NCI-H1417 (cell line): ENCODE measurements at regions not wholly inside any gene's neighbourhood (a gene's known extent, or its start where the extent isn't known, plus 50 kb on each side); places are given as distances from the start of the nearest gene placed in this dataset.
A peak's percentile ranks its signal among the peaks of the same experiment; 100 is the strongest.

Experiments used
- DNase-seq, 3 experiments: peaks; one replicate each; lab custom pipeline; 2025; lab: John Stamatoyannopoulos, UW

DNA sequence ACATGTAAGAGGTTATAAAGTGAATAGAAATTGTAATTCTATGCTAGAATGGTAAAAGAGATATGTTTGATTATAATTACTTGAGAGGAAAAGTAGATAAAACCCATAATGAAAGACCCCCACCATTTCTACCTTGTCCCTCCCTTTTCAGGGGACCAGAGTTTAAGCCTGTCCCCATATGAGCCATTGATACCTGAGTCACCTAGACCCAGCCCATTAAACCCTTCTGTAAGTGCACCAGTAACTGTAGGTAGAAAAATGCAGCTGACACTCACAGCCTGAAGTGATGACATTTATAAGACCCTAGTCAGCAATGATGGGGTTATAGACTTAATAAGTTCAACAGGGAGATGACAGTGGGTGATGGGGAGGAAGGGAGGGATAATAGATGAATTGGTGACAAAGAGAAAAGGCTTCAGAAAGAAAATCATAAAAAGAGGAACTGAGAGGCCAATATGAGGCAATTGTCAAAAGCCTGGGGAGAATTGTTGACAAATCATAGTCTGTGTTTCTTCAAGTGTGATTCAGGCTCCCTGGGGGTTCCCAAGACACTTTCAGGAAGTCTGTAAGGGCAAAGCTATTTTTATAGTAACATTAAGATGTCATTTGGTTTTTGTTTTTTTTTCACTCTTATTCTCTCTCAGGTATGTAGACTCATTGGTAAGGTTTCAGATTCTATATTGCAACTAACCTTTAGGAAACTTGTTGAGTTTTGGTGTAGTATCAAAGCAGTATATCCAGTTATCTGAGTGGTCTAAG lies 544.2 kb downstream of the SATB2 start:
- DNase-seq, result no peak

DNA sequence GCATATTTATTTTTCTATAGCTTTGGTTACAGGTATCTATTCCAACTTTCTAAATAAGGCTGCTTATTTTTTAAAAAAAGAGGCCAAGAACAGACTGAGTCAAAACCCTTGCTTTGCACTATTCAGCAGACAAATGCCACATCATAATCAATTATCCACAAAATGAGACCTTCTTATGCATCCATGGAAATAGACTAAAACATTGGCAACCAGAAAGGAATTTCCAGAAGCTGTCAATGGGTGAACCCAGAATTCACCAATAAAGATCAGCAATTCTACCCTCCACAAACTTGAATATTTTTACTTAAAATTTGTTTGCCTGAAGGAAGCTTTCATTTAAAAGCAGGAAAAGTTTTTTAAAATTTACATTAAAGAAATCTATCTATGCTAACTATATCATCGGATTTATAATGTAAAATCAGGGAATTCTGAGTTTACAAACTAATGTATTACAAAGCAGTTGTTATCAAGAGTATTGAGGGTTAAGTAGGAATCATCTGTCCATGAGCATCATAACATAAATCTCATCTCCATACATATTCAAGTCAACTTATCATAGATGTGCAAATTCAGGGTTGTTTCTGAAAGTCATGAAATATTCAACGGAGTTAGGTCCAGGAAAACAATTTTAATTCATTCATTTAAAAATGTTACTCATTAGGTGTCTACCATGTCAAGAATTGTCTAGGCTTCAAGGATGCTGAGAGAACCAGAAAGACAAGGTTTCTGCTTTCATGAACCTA lies 548.0 kb downstream of the SATB2 start:
- DNase-seq, result no peak

DNA sequence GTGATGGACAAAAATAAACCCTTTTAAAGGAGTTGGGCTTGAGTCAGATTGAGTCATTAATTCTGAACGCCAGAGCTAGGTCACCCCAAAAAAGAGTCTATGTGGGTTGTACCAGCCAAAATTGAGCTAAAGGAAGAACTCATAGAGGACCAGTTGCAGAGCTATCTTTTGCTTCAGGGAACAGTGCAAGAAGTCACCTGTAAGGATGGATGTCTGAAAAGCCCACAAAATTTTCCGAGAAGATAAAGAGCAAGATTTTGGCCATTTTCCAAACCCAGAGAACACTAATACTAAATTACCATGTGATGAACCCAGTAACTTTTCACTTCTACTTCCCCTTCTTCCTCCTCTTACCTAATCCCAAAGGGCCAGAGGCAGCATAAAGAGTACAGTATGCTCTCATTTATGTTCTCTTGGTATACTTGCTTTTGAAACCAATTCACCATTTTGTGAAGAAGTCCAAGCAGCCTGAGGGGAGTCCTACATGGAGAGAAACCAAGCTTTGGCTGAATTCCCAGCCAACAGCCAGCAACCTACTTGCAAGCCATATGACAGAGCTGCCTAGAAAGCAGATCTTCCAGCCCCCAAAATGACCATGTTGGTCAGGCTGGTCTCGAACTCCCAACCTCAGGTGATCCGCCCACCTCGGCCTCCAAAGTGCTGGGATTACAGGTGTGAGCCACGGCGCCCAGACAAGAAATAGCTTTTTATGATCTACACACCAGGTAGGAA lies 551.7 kb downstream of the SATB2 start:
- DNase-seq, result no peak

DNA sequence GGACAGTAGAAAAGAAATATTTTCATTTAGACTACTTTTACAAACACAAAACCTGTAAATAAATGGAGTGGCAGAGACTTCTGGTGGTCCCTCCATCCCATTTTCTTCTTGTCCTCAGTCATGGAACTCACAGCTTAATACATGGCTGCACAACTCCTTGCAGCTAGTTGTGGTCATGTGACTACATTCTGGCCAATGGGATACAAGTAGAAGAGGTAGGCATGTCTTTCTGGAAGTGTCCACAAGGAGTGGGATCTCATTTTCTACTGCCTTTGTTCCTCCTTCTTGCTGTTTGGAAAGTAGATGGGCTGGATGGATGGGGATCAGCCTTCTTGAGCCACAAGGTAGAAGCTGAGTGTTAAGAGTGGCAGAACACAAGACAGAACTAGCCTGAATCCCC lies 555.8 kb downstream of the SATB2 start:
- no peak for DNase-seq

DNA sequence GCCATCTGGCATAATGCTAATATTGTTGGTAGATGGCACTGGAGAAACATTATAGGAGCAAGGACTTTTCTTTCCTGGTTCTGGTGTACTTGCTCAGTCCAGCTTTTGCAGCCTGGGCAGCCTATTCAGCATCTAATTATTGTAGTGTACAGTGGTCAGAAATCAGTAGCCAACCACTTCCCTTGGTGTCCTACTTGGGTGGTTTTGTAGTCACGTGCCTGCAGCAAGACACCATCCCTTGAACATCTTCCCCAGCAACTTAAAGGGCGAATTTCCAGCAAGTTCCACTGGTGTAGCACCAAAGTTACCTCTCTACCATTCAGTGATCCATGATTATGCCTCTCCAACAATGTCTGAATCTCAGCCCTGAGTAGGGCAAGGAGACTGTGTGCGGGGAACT lies 557.6 kb downstream of the SATB2 start:
- DNase-seq, result no peak

DNA sequence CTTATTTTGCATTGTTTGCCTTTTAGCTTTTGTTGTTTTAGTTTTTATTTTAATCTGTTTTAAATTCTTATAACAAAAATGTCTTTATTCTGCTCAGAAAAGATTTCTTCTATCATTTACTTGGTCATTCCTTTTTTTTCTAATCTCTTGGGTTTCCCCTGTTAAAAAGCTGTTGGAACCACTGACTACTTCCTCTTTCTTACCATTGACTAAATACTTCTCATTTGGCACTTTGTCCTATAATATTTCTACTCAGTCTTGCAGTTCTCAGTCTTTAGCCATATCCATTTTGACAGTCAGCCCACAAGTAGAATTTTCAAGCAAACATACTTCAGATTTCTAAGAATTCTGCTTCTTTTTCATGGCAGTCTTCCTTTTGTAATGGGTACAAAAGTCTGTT lies 567.2 kb downstream of the SATB2 start:
- no peak for DNase-seq

DNA sequence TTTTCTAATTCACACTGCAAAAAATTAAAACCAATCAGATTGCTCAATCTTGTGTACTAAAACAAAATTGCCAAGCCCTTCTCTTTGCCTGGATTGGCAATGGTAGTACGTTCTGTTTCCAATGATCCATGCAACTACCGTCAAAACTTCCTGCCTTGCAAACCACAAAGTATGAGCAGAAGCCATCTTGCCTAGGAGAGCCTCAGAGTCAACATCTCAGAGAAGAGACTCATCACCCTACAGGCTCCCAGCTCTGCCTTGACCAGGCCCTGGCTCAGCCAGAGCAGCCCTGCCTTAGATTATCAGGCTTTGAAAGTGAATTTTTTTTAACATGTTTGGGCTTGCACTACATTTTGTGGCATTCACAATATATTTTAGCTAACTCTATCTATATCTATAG lies 574.1 kb downstream of the SATB2 start:
- DNase-seq, result no peak

DNA sequence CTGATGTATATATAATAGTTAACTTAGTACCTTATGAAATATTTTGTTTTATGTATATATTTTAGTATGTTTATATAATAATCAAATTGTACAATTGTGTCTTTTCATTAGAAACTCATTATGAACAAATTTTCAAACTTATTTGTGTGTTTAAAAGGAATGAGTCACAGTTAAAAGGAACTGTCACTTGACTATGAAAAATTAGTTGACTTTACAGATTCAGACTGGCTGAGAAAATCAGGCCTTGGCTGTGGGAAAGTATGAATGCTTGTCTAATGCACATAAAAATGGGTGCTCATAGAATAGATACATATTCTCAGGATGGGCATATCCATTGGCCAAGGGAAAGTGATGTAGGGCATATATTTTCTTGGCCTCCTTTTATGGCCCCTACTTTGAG lies 576.8 kb downstream of the SATB2 start:
- DNase-seq, result peak in 1 of 3 experiments; percentile 5

DNA sequence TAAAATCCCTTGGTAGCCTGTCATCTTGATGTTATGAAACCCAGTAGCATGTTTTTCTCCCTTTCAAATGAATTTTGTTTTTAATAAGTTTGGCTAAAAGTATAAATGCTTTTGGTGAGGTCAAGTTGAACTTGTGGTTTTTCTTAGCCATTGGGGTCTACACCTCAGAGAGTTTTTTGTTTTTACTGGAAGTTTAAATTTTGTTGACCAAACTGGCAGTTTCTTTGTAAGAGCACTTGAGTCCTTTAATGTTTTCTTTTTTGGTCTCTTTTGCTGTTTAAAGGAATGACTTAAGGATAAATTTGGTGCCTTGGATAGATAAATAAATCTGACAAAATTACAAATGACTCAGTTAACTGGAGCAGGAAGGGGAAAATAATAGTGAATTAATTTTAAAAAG lies 577.3 kb downstream of the SATB2 start:
- no peak for DNase-seq

DNA sequence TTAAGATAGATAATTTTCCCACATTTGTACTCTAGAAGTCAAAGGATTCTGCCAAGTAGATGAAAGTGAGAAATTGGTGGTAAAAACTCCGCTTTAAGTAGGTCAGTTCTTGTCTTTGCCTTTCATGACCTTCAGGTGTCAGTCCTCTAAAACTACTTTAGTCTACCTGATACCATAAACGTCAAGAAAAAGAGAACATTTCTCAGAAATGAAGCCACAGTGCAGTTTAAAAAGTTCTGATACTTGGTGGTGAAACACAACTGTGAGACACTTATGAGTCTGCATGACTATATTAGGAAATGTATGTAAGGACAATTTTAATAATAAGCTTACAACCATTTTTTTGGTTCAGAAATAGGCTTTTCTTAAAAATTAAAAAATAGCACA lies 583.3 kb downstream of the SATB2 start:
- DNase-seq, result no peak

DNA sequence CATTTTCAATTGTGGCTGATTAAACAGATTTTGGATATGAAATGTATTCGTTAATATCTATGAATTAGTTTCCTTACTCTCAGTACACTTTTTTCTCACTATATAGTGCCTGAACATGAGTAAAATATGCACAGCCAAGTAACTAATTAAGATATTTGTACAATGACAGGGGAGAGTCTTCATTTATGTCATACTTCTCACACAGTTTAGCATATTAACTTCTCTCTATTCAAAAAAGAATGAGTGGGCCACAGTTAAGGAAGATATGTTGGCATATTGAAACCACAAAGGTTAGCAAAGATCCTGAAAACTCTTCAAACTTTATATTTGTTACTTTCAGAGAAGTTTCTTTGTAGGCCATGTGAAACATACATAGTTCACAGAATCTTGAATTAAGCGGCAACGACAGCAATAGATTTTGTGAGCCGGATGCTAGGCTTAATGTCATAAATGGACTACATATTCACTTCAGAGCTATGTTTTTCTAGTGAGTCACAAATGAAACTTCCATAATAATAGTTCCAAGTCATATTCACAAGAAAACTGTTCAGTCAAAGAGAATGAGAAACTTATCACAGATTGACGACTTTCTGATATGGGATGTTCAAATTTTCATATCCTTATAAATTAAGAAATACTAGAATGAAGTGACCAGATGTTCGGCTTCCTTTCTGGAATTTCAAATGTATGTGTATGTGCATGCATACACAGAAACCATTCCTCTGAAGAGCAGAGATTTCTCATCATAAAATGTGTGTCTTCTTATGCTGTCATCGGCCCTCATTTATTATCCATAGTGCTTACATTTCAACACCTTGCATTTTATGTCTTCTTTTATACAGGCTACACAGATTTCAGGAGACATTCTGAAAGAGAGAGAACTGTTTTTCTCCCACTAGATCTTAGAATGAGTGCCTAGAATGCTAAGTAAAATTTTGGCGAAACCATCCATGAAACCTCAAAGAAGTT lies 584.0 kb downstream of the SATB2 start:
- no peak for DNase-seq

DNA sequence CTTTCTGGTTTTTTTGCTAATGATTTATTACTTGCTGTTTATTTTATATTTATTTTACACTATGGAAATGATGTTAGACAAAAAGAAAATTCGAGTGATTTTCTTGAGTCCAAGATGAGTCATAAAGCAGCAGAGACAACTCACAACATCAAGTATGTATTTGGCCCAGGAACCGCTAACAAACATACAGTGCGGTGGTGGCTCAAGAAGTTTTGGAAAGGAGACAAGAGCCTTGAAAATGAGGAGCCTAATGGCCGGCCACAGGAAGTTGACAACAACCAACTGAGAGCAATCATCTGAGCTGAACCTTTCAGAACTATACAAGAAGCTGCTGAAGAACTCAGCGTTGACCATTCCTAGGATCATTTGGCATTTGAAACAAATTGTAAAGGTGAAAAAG lies 594.1 kb downstream of the SATB2 start:
- no peak for DNase-seq

DNA sequence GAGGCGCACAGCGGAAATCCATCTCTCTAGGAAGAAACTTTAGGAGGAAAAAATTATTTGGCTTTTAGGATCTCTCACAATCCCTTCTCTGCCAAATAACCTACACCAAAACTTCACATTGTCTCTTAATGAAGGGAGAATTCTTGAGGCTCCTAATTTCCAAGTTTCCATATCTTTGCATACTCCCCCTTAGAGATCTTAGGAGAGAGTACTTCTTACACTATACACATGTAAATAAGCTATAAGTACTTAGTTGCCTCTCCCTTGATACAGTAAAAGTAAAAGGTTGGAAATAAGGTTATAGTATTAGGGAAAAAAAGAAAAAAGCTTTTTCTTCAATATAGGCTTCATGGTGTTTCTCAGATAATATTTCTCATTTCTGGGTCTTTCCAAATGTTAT lies 596.7 kb downstream of the SATB2 start:
- DNase-seq, result no peak

DNA sequence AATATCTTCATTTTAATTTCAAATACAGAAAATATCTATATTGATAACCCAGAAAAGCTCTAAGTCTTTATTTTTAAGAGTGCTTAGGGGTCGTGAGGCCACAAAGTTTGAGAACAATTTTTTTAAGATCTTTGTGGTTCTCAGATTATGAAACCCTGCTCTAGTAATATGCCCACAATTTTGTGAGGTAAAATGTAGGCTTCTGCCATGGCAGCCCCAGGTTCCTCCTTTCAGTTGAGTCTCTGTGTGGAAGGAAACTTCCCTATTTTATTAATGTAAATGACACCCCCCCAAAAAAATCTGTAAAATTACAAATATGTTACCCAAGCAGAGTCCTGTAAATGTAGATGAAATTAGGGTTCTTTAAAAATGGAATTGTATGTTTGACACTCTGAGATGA lies 600.5 kb downstream of the SATB2 start:
- no peak for DNase-seq

DNA sequence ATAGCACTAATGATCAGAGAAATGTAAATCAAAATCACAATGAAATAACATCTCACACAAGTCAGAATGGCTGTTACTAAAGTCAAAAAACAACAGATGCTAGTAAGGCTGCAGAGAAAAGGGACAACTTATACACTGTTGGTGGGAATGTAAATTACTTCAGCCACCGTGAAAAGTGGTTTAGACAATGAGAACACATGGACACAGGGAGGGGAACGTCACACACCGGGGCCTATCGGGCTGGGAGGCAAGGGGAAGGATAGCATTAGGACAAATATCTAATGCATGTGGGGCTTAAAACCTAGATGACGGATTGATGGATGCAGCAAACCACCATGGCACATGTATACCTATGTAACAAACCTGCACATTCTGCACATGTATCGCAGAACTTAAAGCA lies 602.0 kb downstream of the SATB2 start:
- peak in 1 of 3 experiments; percentile 41 for DNase-seq

DNA sequence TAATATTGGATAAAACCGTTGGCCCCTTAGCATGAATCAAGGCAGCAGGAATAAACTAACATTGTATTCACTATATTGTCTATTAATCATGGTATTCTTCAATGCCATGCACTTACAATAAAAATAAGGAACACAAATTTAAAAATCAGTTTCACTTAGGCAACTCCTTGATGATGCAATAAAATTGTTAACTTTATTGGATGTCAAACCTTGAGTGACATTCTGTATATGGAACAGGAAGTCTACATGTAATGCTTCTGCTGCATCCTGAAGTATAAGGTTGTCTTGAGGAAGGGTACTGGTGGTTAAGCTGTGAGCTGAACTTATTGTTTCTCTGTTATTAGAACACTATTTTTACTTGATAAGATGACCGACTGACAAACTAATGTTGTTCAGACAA lies 605.5 kb downstream of the SATB2 start:
- DNase-seq, result no peak

DNA sequence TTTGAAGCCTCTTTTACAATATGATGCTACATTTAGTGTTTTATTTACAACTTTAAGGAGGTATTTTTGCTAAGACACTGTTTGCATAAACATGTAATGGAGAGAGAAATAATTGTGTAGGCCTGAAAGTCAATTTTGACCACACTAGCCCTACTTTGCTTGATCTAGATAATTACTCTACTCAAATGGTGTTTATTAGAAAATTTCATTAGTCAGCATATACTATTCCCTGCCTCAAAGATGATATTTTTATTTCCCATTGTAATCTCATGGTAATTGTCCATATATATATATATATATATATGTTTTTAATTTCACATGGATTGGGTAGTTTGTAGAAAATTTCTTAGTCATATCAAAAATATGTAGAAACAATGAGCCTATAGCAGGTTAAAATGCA lies 632.2 kb downstream of the SATB2 start:
- DNase-seq, result no peak

DNA sequence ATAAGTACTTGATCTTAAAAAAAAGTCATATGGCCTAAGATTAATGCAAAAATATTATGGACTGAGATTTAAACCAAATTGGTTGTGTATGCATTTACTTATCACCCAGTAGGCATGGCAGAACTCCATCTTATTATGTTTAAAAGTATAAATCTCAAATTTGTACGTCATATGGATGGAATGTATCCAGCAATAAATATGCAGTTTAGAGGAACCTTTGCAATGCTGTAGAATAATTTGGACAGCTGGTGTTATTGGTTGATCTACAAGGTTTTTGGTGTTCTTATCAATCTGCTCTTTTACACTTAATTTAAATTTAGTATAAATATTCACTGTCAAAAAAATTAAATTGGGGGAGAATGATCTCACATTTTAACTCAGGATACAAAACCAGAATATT lies 640.2 kb downstream of the SATB2 start:
- no peak for DNase-seq

DNA sequence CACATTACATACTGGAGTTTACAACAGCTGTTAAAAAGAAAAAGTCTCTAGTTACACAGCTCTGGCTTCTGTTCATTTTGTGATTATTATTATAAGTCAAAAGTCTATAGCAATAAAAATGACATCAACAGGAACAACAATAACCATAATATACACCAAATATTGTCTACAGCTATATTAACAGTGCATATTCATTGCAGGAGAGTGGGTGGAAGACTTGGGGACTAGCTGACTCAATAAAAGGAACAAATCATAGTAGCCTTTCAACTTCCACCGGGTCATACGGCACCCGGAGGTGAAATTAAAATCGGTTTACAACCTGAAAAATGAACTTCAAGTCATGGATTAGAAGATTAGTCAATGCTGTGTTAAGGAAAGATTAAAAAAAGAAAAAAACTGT lies 642.1 kb downstream of the SATB2 start:
- no peak for DNase-seq

DNA sequence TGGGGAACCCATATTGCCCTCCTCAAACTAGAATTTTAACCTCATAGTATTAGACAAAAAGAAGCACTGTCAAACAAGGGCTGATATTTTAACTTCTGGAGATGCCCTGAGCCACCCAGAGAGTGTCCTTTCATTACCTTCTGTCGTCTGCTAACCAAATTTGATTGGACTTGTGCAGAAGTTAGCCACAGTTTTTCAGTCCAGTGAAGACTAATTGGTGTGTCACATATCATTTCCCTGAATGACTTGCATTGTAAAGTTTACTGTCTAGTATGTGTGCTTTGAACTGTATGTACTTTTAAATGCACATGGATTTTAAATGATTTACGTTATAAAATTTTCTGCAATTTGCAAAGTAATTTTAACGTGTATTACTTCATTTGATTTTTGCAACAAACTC lies 646.5 kb downstream of the SATB2 start:
- no peak for DNase-seq

DNA sequence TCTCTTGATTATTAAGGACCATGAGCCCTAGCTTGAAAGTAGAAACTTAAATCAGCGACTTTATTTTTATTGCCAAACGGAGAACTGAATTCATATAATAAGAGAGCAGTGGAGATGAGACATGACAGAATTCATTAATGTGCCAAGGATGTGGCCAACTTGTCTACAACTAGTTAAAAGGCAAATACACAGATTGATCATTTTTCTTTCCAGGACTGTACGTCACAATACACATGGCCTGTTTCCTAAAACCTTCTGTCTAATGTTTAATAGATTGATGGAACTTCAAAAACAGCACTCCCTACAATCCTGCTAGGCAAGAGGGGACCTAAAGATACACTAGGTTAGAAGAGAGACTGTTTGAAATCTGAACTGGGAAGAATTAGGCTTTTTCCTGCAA lies 647.8 kb downstream of the SATB2 start:
- DNase-seq, result no peak

DNA sequence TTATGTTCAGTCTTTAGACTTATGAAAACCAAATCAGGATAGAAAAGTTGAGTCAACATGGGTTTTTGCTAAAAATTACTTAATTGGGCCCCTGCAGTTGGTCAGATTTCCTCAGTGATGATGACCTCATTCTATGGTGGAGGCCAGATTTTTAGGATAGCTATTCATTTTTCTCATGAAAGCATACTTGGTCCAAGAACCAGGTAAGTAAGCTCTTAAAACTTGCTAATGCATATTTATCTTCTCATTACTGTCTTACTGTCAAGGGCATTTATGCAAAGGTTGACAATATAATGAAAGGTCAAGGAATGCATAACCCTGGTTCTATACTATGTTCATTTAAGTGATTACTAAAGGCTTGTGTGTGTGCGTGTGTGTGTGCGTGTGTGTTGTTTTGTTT lies 650.6 kb downstream of the SATB2 start:
- no peak for DNase-seq
